ENCODE measurements at regions not wholly inside any gene's neighbourhood (a gene's known extent, or its start where the extent isn't known, plus 50 kb on each side); places are given as distances from the start of the nearest gene placed in this dataset.

GRCh38 chr7:45235905-45236304, 78.3 kb downstream of the RAMP3 start:
- no peak for DNase-seq

DNA sequence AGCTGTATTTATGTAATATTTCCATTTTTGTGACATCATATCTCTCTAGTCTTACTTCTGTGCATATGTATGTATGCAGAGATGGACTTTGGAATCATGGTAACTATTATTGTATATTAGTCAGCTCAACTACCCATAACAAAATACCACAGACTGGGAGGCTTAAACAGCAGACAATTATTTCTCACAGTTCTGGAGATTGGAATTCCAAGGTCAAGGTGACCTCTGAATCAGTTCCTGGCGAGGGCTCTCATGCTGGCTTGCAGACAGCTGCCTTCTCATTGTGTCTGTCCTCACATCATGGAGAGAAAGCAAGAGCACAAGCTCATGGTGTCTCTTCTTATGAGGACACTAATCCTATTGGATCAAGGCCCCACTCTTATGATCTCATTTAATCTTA, 79.1 kb downstream of the RAMP3 start:
- DNase-seq, result no peak

GRCh38 chr7:45237788-45238461, 80.3 kb downstream of the RAMP3 start:
- peak; percentile 73 for DNase-seq

- peak; percentile 49 for DNase-seq
Measured at GRCh38 chr7:45238806-45239205, 81.2 kb downstream of the RAMP3 start.

GRCh38 chr7:45239486-45239885, 81.9 kb downstream of the RAMP3 start:
- no peak for DNase-seq

- DNase-seq, result no peak
Measured at GRCh38 chr7:45240273-45240771, 82.7 kb downstream of the RAMP3 start.

DNA sequence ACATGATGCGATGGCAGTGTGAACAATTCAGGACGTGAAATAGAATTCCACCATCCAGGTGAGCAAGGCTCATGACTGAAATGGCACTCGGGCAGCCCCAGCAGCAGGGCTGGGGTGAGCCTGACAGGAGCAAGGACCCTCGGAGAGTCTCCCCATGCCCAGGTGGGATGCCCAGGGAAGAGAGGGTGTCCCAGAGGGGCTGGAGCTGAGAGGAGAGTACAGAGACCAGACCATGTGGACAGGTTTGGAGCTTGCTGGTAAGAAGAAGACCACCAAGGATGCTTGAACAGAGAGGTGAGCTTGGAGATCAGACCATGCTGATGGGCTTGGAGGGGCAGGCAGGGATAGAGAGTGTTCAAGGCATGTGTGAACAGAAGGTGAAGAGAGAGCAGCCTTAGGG, 83.3 kb downstream of the RAMP3 start:
- DNase-seq, result no peak

DNA sequence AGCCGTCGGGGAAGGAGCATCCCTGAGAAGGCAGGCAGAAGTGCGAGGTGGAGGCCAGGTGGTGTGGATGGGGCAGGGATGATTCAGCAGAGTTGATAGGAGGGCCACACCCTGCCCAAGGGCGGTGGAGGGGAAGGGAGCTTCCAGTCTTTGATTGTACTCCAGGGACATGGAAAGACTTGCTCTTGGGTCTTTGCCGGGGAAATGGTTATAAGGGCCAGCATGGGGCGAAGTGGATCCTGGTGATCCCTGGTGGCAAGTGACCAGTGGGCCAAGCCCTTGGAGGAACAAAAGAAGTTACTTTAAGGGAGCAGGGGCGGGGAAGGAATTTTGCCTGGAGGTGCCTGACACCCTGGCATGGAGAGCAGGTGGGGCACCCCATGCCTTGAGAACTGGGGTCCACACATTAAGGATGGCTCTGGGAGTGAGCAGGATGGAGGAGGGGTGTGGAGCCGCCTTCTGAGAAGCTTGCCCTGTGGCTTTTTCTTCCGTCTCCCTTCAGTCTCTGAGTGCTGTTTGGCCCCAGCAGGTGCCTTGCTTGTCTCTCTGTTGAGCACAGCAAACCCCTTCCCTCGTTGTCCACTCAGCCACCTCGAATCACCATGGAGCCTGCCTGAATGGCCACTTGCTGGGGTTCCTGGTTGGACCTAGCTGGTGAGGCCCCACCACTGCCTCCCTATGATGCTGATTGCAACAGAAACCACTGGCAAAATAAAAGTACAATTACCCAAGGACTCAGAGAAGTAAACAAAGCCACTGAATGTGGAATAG, 83.9 kb downstream of the RAMP3 start:
- peak; percentile 25 for DNase-seq

- no peak for DNase-seq
Measured at GRCh38 chr7:45242261-45242660, 84.7 kb downstream of the RAMP3 start.

DNA sequence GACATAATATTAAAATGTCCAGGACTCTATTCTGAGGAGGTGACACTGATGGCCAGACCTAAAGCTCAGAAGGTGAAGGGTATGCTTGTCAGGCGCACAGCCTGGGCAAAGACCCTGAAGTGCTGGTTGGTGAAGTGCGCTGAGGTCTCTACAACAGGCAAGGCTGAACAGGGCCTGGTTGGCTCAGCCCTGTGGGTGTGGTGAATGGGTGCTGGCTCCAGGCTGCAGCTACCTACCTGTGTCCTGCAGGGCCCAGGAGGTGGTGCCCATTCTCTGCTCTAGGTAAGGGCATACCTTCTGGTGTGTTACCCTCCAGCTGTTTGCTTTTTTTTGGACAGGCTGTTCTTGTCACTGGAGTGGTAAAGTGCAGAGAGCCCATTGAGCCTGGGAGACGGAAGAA, 85.1 kb downstream of the RAMP3 start:
- no peak for DNase-seq

GRCh38 chr7:45244981-45245380, 87.4 kb downstream of the RAMP3 start:
- DNase-seq, result no peak

GRCh38 chr7:45246339-45246738, 88.7 kb downstream of the RAMP3 start:
- DNase-seq, result no peak

GRCh38 chr7:45252248-45252647, 94.7 kb downstream of the RAMP3 start:
- no peak for DNase-seq

- no peak for DNase-seq
Measured at GRCh38 chr7:45252857-45253256, 95.3 kb downstream of the RAMP3 start.

- no peak for DNase-seq
Measured at GRCh38 chr7:45253368-45253767, 95.8 kb downstream of the RAMP3 start.

DNA sequence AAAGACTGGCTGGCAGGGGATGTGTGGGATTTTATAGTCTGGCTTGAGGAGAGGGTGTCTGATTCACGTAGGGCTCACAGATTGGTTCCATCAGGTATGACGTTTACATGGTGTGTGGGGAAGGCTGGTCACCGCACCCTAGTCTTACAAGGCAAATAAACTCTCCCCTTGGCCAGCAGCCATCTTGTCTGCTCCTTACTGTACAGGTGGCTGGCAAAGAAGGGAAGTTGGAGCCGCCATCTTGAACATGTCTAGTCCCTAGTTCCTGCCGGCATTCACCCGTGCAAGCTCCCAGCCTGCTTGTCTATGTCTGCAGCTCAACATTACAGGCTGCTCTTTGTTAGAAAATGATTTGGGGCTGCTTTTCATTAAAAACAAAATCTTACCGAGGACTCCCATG, 97.6 kb downstream of the RAMP3 start:
- peak; percentile 2 for DNase-seq

DNA sequence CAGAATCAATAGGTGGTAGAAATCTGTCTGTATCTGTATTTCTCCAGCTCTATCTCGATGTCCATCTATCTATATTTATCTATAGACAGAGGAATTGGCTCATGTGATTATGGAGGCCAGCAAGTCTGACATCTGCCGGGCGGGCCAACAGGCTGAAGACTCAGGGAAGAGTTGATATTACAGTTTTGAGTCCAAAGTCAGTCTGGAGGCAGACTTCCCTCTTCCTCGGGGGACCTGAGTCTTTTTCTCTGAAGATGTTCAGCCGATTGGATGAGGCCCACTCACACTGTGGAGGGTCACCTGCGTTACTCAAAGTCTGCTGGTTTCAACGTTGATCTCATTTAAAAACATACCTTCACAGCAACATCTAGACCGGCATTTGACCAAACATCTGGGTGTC, 98.7 kb downstream of the RAMP3 start:
- DNase-seq, result no peak

- no peak for DNase-seq
Measured at GRCh38 chr7:45256775-45257174, 99.2 kb downstream of the RAMP3 start.

DNA sequence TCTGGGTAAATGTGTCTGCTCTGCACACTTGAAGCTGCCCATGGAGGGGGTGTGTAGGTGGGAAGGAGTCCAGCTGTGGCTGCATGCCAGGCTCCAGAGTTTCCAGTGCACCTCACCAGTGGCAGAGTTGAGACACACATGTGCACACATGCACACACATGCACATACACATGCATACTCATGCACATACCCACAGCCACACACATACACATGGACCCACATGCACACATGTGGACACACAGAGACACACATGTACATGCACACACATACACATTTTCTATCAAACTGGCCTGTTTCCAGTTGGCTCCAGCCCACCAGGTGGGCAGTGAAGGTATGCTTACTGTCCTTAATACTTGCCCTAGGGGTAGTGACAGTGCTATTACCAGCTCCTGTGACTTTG, 99.7 kb downstream of the RAMP3 start:
- DNase-seq, result no peak

DNA sequence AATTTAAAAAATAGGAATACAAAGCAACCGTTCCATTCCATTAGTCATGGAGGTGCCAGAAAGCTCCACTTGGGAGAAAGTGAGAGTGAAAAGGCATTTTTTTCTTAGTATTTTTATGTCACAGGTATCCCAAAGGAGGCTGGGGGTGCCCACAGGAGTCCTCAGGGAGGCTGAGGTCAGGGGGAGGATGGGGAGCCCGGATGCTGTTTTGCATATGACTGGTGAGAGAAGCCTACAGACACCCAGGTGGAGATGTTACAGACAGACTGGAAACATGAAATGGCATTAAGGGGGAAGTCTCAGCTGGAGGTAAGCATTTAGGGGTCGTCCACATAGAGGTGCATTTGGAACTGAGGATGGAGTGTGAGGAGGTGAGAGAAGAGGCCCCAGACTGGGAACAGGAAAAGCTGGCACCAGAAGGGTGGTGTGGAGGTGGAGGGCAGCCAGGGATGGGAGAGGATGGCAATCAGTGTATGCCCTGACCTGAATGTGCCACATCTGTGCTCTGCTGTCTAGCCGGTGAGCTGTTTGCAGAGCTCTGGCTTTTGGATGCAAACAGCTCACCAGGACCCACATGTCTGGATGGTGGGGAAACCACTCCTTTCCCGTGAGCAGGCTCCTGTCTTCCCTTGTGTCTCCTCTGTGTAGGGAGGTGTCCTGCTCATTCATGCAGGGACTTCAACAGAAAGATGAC, 101.1 kb downstream of the RAMP3 start:
- no peak for DNase-seq

DNA sequence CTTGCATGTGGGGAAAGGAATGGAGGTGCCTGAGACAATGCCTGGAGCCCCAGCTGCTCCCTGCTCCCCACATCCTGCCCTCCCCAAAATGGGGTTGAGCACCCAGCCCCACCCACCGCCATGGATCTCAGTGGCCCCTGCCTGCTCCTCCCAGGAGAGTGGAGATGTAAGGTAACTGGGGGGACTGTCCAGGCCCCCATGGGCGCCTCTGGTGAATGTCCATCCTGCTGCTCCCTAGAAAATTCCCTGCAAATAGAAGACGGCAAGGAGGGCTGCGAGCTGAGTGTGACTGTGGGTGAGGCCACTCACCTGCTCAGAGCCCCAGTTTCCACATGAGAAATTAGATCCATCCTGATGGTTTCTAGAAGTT, 101.6 kb downstream of the RAMP3 start:
- DNase-seq, result no peak

GRCh38 chr7:45259966-45260646, 102.5 kb downstream of the RAMP3 start:
- peak; percentile 41 for DNase-seq

DNA sequence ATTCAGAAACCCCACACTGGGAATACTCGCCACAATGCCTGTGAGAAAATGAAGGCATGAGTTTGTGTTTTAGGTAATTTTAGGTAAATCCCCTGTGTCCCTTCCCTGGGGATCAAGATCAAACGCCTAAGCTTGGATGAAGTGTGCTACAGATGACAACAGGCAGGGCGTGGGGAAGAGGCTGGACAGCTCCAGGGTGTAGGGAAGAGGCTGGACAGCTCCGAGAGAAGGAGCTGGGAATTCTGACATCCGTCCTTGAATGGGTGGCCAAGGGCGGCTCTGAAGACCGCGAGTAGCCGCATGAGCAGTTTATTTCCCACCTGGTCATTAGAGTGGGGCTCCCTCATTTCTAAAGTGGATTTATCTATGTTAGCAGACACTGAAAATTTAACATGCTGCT, 109.7 kb downstream of the RAMP3 start:
- no peak for DNase-seq

Measured in NCI-H2171 treated with DMSO at 0.1 percent for 48 hours (cell line).